RPMI8226 (cell line): ENCODE measurements at regions not wholly inside any gene's neighbourhood (a gene's known extent, or its start where the extent isn't known, plus 50 kb on each side); places are given as distances from the start of the nearest gene placed in this dataset.
A peak's percentile ranks its signal among the peaks of the same experiment; 100 is the strongest.
"Not testable (repeated sequence)": the region's sequence is repeated elsewhere in the genome, so short reads cannot be mapped to it uniquely, and the experiment has no call there.

Experiments
- DNase-seq: peaks from one replicate; pipeline ENCODE4 v3.0.0-alpha.2; 2015

DNA sequence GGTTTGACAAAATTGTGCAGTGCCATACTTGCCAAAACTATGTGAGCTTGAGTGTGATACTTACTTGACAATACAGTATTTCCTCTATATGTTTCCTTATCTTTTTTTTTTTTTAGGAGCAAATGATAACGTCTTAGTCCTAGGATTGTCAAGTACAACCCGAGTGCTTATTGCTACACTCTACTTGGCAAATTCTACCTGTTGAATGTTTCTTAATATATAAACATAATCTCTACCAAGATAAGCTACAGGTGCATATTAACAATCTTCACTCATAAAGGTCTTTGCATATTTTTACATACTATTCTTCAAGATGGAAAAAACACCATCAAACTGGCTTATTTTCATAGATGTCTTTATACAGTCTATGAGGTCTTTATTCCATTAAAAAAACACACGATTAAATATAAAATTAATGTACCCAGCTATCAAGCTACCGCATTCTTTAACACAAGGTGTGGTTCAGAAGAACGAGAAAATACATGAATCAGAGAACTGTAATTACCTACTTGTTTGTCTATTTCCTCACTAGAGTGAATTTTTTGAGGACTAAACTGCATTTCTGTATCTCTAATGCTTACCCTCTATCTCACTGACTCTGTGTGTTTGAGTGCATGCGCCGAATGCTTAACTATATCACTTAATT is 76.1 kb upstream of the PDSS1 start:
- DNase-seq: no peak

DNA sequence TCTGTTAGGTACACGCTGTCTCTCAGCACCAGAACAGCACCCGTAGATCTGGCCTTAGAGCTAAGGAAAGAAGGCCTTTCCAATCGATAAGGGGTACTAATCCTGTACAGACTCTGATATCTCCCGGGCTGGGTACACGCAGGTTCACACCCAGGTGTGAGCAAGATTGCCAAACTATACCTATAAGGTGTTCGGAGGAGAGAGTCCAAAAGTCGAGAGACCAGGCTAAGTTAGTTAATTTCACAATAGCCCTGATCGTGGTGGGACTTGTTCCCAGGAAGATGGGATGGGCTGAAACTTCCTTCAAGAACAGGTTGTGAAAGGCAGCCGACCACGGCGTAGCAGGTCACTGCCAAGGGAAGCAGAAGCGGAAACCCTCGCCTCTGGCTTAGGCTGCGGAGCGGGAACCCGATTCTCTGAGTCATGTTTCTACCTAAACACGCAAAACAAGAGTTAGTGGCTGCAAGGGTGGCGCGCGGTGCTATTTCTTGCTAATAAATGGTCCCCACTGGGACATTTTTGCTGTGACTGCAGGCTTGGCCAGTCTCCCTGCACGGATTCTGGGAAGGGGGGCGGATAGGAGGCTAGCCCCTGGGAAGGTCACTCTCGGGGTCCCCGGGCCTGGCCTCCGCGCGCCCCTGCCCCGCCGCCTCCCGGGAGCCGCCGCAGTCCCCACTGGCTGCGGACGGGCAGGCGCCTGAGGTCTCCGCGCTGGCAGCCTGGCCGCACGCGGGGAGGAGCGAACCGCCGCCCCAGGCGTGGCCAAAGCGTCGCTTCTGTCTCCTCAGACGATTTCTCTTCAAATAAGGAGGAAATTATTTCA is 75.4 kb upstream of the PDSS1 start:
- DNase-seq: peak; percentile 28

DNA sequence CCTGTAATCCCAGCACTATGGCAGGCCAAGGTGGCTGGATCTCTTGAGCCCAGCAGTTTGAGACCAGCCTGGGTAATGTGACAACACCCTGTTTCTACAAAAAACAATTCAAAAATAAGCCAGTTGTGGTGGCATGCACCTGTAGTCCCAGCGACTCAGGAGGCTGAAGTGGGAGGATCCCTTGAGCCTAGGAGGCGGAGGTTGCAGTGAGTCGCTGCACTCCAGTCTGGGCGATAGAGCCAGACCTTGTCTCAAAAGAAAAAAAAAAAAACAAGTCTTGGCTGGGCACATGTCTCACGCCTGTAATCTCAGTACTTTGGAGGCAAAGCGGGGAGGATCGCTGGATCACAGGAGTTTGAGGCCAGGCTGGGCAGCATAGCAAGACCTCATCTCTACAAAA is 74.6 kb upstream of the PDSS1 start:
- DNase-seq: no peak

DNA sequence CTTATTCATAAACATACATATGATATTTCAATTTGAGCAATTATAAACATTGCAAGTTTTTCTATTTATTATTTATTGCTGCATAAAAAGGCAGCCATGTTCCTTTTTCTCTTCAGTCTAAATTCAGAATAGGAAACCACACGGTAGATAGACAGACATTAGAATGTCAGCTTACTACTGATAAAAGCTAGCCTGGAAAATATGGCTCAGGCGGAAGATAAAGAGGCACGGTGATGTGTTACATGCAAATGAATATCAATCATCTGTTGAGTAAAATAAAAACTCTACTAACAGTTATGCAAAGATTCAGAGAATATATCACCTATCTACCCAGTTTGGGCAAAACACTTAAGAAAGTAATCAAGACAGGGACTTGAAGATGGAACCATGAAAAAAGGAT is 73.5 kb upstream of the PDSS1 start:
- no peak for DNase-seq

DNA sequence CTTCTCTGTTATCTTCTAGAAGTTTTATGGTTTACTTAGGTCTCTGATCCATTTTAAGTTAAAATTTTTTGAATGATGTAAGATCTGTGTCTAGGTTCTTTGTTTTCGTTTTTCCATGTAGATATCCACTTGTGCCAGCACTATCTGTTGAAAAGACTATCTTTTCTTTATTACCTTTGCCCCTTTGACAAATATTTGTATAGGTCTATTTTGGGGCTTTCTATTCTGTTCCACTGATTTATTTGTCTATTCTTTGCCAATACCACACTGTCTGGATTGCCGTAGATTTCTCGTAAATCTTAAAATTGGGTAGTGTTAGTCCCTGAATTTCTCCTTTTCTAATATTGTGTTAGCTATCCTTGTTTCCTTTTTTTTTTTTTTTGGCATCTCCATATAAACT is 71.4 kb upstream of the PDSS1 start:
- DNase-seq: no peak

DNA sequence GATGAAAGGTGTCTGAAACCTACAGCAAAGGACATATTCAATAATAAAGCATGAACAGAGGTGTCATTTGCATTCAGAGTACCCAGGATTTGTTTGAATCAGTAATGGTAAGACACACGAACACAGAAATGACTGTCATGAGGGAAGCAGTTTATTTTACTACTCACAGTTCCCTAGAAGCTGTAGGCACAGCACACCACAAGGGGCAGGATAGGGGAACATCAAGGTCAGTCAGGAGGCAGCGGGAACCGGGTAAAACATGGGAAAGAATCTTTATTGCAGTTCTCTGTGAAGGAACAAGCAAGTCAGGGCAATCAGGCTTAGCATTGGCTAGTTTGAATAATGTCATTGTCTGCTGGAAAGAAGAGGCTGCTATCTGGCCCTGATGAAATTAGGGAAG is 70.2 kb upstream of the PDSS1 start:
- no peak for DNase-seq

DNA sequence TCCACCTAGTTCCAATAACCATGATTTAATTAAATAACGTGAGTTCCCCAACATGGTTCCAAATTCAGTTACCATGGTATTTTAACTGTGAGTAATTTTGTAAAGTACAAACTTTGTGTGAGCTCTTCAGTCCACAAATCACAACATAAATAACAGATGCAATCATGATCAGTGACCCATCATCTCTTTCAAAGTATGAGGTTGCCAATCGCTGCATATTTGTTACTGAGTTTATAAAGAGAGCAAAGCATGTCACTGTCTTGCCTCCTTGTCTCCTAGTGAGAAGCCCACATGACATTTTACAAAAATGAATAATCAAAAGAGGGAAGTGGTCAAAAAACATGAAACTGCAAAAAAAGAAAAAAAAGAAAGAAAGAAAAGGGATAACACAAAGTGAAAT is 69.1 kb upstream of the PDSS1 start:
- DNase-seq: no peak

DNA sequence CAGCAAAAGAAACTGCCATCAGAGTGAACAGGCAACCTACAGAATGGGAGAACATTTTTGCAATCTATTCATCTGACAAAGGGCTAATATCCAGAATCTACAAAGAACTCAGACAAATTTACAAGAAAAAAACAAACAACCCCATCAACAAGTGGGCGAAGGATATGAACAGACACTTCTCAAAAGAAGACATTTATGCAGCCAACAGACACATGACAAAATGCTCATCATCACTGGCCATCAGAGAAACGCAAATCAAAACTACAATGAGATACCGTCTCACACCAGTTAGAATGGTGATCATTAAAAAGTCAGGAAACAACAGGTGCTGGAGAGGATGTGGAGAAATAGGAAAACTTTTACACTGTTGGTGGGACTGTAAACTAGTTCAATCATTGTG is 65.3 kb upstream of the PDSS1 start:
- DNase-seq: not testable (repeated sequence)

DNA sequence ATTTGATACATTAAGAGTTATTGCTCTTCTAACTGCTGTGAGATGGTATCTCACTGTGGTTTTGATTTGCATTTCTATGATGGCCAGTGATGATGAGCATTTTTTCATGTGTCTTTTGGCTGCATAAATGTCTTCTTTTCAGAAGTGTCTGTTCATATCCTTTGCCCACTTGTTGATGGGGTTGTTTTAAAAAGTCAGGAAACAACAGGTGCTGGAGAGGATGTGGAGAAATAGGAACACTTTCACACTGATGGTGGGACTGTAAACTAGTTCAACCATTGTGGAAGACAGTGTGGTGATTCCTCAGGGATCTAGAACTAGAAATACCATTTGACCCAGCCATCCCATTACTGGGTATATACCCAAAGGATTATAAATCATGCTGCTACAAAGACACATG is 63.4 kb upstream of the PDSS1 start:
- DNase-seq: not testable (repeated sequence)

DNA sequence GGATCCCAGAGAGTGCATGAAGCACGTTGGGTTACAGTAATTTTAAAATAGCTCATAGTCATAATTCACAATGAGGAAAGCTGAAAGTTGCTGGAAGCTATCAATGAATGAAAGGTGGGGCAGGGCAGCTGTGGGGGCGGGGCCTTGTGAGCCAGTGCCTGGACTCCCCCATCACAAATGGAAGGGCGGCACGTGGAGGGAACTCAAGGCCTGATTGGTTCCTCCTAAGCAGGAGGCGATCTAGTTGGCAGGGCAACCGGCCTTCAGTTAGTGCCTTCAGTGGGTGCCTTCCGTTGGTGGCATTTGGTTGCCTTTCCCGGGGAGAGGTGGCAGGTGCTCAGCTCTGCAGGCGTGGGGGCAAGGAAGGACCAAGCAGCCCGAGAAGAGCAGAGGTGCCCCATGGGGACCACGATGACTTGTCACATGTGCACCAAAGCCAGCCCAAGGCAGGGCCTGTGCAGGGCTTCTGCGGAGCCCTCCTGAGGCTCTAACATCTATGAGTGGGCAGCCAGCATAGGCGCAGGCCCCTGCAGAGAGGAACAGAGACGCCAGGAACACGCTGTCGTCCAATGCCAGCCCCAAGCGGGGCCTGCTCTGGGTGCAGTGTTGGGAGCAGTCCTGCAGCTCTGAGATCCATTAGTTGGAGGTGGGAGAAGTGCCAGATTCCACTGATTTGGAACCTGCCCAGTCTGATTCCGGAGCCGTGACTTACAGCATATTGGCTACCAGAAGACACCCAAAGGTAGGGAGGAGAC is 59.8 kb upstream of the PDSS1 start:
- DNase-seq: no peak

DNA sequence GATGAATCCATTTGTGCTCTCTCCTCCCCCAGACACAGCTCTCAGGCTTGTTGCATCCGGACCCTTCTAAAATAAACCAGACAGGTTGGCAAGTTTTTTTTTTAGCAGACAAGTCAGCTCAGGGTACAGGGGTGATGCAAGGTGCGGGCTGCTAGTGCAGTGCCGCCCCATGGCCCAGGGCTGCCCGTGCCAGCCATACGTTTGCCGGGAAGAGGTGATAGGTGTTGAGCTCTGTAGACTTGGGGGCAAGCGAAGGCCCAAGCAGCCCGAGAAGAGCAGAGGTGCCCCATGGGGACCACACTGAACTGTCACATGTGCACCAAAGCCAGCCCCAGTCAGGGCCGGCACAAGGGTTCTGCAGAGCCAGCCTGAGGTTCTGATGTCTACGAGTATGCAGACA is 57.1 kb upstream of the PDSS1 start:
- DNase-seq: no peak

DNA sequence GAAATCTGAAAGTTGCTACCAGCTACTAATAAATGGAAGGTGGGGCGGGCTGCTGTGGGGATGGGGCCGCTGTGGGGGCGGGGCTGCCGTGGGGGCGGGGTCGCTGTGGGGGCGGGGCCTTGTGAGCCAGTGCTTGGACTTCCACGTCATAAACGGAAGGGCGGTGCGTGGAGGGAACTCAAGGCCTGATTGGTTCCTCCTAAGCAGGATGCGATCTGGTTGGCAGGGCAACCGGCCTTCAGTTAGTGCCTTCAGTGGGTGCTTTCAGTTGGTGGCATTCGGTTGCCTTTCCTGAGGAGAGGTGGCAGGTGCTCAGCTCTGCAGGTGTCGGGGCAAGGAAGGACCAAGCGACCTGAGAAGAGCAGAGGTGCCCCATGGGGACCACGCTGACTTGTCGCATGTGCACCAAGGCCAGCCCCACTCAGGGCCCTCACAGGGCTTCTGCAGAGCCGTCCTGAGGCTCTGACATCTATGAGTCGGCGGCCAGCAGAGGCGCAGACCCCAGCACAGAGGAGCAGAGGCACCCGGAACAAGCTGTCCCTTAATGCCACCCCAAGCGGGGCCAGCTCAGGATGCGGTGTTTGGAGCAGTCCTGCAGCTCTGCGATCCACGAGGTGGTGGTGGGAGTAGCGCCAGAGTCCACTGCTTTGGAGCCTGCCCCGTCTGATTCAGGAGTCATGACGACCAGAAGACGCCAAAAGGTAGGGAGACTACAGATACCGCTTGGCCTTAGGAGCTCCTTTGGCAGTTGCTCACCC is 54.4 kb upstream of the PDSS1 start:
- no peak for DNase-seq

DNA sequence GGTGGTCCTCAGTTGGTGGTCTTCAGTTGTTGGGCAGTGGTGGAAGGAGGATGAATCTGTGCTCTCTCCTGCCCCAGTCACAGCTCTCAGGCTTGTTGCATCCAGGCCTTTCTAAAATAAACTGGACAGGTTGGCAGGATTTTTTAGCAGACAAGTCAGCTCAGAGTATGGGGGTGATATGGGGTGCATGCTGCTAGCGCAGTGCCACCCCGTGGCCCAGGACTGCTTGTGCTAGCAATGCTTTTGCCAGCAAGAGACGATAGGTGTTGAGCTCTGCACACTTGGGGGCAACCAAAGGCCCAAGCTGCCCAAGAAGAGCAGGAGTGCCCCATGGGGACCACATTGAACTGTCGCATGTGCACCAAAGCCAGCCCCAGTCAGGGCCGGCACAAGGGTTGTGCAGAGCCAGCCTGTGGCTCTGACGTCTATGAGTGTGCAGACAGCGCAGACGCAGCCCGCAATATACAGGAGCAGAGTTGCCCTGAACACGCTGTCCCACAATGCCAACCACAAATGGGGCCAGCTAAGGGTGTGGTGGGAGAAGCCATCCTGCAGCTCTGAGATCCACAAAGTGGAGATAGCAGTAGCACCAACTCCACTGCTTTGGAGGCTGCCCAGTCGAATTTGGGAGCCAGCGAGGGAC is 49.8 kb upstream of the PDSS1 start:
- DNase-seq: no peak
